Loucy (cell line): ENCODE measurements at regions not wholly inside any gene's neighbourhood (a gene's known extent, or its start where the extent isn't known, plus 50 kb on each side); places are given as distances from the start of the nearest gene placed in this dataset.
"Not testable (repeated sequence)": the region's sequence is repeated elsewhere in the genome, so short reads cannot be mapped to it uniquely, and the experiment has no call there.

ENCODE experiments used
- H2AFZ ChIP-seq: fragments of 200-600 bp; sonication (generic); 2 replicates; pipeline ENCODE4 v1.6.0; 2016; ENCODE audit warnings: antibody characterized with exemption, mild to moderate bottlenecking, low read length, moderate library complexity
- H3F3A ChIP-seq: fragments of 200-600 bp; 2 replicates; pipeline ENCODE4 v1.6.0; 2016; ENCODE audit warnings: antibody characterized with exemption, low read depth, mild to moderate bottlenecking
- H3K27me3 ChIP-seq: fragments of 200-600 bp; sonication (generic); 2 replicates; pipeline ENCODE4 v1.6.1; 2014; ENCODE audit warnings: low read length, mild to moderate bottlenecking; ENCODE audit not compliant: insufficient read depth, poor library complexity, severe bottlenecking
- H3K36me3 ChIP-seq: fragments of 200-600 bp; sonication (generic); 2 replicates; pipeline ENCODE4 v1.6.1; 2016; ENCODE audit warnings: low read length; ENCODE audit not compliant: insufficient read depth
- H3K4me1 ChIP-seq: fragments of 200-600 bp; sonication (generic); 2 replicates; pipeline ENCODE4 v1.5.1; 2014; ENCODE audit warnings: low read length, mild to moderate bottlenecking; ENCODE audit not compliant: insufficient read depth, poor library complexity, severe bottlenecking
- H3K4me2 ChIP-seq: fragments of 200-600 bp; sonication (generic); 2 replicates; pipeline ENCODE4 v1.6.0; 2014; ENCODE audit warnings: antibody characterized with exemption, low read length, low read depth, mild to moderate bottlenecking; ENCODE audit not compliant: poor library complexity, severe bottlenecking
- H3K4me3 ChIP-seq: fragments of 200-600 bp; sonication (generic); 2 replicates; pipeline ENCODE4 v1.5.1; 2014; ENCODE audit warnings: low read length, mild to moderate bottlenecking, mixed read lengths; ENCODE audit not compliant: poor library complexity, severe bottlenecking
- H3K79me2 ChIP-seq: fragments of 200-600 bp; sonication (generic); 2 replicates; pipeline ENCODE4 v1.6.1; 2014; ENCODE audit warnings: low read length; ENCODE audit not compliant: insufficient read depth
- H3K9ac ChIP-seq: fragments of 200-600 bp; sonication (generic); 2 replicates; pipeline ENCODE4 v1.6.0; 2014; ENCODE audit warnings: mild to moderate bottlenecking, low read depth, low read length, moderate library complexity; ENCODE audit not compliant: poor library complexity, severe bottlenecking
- H3K9me2 ChIP-seq: fragments of 200-600 bp; sonication (generic); replicated peaks from 2 replicates; pipeline ENCODE4 v1.6.1; 2016; ENCODE audit warnings: low read depth, low read length, mixed read lengths
- H3K9me3 ChIP-seq: fragments of 200-600 bp; sonication (generic); 2 replicates; pipeline ENCODE4 v1.6.1; 2014; ENCODE audit warnings: mild to moderate bottlenecking, antibody characterized with exemption, low read length, low read depth; ENCODE audit not compliant: insufficient read depth
- H4K20me1 ChIP-seq: fragments of 200-600 bp; sonication (generic); 2 replicates; pipeline ENCODE4 v1.6.0; 2014; ENCODE audit warnings: antibody characterized with exemption, low read length, mild to moderate bottlenecking; ENCODE audit not compliant: insufficient read depth, poor library complexity, severe bottlenecking
- CTCF ChIP-seq: fragments of 200-600 bp; sonication (generic); conservative IDR thresholded peaks from 2 replicates; pipeline ENCODE4 v1.5.1; 2014; ENCODE audit warnings: mild to moderate bottlenecking, antibody characterized with exemption, low read length
- EZH2phosphoT487 ChIP-seq: fragments of 200-600 bp; IDR thresholded peaks from 2 replicates; pipeline ENCODE4 v1.6.1; 2018; ENCODE audit warnings: antibody characterized with exemption, mild to moderate bottlenecking, moderate library complexity, borderline replicate concordance

GRCh38 chr14:86072116-86072894 is 542.4 kb downstream of the FLRT2 start:
- peaks cover 17% of the 10 kb centered on the region for H3F3A ChIP-seq
- H3K4me3 ChIP-seq: peak overlapping the region; percentile 63
- H4K20me1 ChIP-seq: no peaks in the 10 kb centered on the region
- H3K27me3 ChIP-seq: no peaks in the 10 kb centered on the region
- H3K9ac ChIP-seq: peak overlapping the region; percentile 77
- H3K9me3 ChIP-seq: no peaks in the 10 kb centered on the region
- no peaks in the 10 kb centered on the region for H3K9me2 ChIP-seq
- no peaks in the 10 kb centered on the region for H3K36me3 ChIP-seq
- TF ChIP-seq CTCF: no peak
- no peak for TF ChIP-seq EZH2phosphoT487
- H3K4me2 ChIP-seq: peak overlapping the region; percentile 84
- H3K79me2 ChIP-seq: no peaks in the 10 kb centered on the region
- H2AFZ ChIP-seq: no peak overlapping the region; the same call in 1 of the 2 replicates
- H3K4me1 ChIP-seq: peaks cover 38% of the 10 kb centered on the region

- no peaks in the 10 kb centered on the region for H4K20me1 ChIP-seq
- H3K9me2 ChIP-seq: no peaks in the 10 kb centered on the region
- H3K4me3 ChIP-seq: no peak overlapping the region
- TF ChIP-seq CTCF (no peak), EZH2phosphoT487 (no peak)
- no peak overlapping the region for H3K9ac ChIP-seq
- peaks cover 4% of the 10 kb centered on the region; the same call in 1 of the 2 replicates for H3K9me3 ChIP-seq
- peaks cover 19% of the 10 kb centered on the region for H3K4me1 ChIP-seq
- no peak overlapping the region for H2AFZ ChIP-seq
- H3K4me2 ChIP-seq: no peak overlapping the region
- H3K36me3 ChIP-seq: no peaks in the 10 kb centered on the region
- no peaks in the 10 kb centered on the region for H3K27me3 ChIP-seq
- no peaks in the 10 kb centered on the region for H3K79me2 ChIP-seq
- peaks cover 3% of the 10 kb centered on the region for H3F3A ChIP-seq
These were observed 536.7 kb downstream of the FLRT2 start for GRCh38 chr14:86066651-86067050.

GRCh38 chr14:86065407-86065806 is 535.5 kb downstream of the FLRT2 start:
- H3K4me3 ChIP-seq: no peak overlapping the region

GRCh38 chr14:86064595-86064994 is 534.7 kb downstream of the FLRT2 start:
- not testable (repeated sequence) for H3K36me3 ChIP-seq, H2AFZ ChIP-seq, H3K27me3 ChIP-seq

More at GRCh38 chr14:86065407-86065806, 535.5 kb downstream of the FLRT2 start:
- Histone ChIP-seq H3F3A (no peaks in the 10 kb centered on the region), H3K4me1 (peaks cover 9% of the 10 kb centered on the region), H3K36me3 (no peaks in the 10 kb centered on the region), H3K9me3 (peaks cover 4% of the 10 kb centered on the region; the same call in 1 of the 2 replicates), H3K27me3 (no peaks in the 10 kb centered on the region), H2AFZ (no peak overlapping the region), H3K4me2 (no peak overlapping the region), H4K20me1 (no peaks in the 10 kb centered on the region), H3K9me2 (no peaks in the 10 kb centered on the region), H3K79me2 (no peaks in the 10 kb centered on the region), H3K9ac (no peak overlapping the region)
- TF ChIP-seq EZH2phosphoT487: no peak
- TF ChIP-seq CTCF: no peak

More at GRCh38 chr14:86064595-86064994, 534.7 kb downstream of the FLRT2 start:
- H3K9me2 ChIP-seq, H3K4me1 ChIP-seq, H3F3A ChIP-seq, H3K9me3 ChIP-seq, H3K9ac ChIP-seq, H3K79me2 ChIP-seq, H3K4me3 ChIP-seq, H3K4me2 ChIP-seq, H4K20me1 ChIP-seq: not testable (repeated sequence)
